ENCODE measurements at regions not wholly inside any gene's neighbourhood (a gene's known extent, or its start where the extent isn't known, plus 50 kb on each side); places are given as distances from the start of the nearest gene placed in this dataset.

- TF ChIP-seq REST (IDR thresholded peaks at IDR 0.05; ENCODE audit: low read depth, low read length) (no peak), MAX (IDR thresholded peaks at IDR 0.05; ENCODE audit: low read depth) (no peak), CTCF (IDR thresholded peaks at IDR 0.05) (no peak), RFX5 (IDR thresholded peaks at IDR 0.05; ENCODE audit: low read length) (no peak), YY1 (IDR thresholded peaks at IDR 0.05; ENCODE audit: low read depth) (no peak), EZH2phosphoT487 (IDR thresholded peaks at IDR 0.05; ENCODE audit: borderline replicate concordance, low read depth) (no peak), RXRA (IDR thresholded peaks at IDR 0.05; ENCODE audit: borderline replicate concordance, low read depth) (no peak), MXI1 (IDR thresholded peaks at IDR 0.05; ENCODE audit: low read depth, low read length) (no peak), SMC3 (IDR thresholded peaks at IDR 0.05; ENCODE audit: low read depth, low read length) (no peak), POLR2AphosphoS5 (IDR thresholded peaks at IDR 0.05; ENCODE audit: low read depth, low read length) (no peak)
Measured at GRCh38 chr5:106699796-106700195, 970.9 kb downstream of the EFNA5 start.
